HCT116 (cell line): ENCODE measurements at regions not wholly inside any gene's neighbourhood (a gene's known extent, or its start where the extent isn't known, plus 50 kb on each side); places are given as distances from the start of the nearest gene placed in this dataset.

Experiments used
- ATAC-seq: fragments of 200-7000 bp; cut with Tn5 transposase; 2 replicates; pipeline ENCODE4 v1.9.1; 2020; ENCODE audit warnings: mild to moderate bottlenecking, moderate library complexity
- BruUV-seq: library from RNA; stranded (reverse); fragments of 400-500 nt; replicated peaks from 2 replicates; lab custom pipeline; 2021; lab: Mats Ljungman, UMichigan
- CTCF ChIA-PET: fragments of 300-600 bp; sonication (Branson Sonifier 250); formaldehyde crosslinking; loops from one replicate; lab custom pipeline; 2021; ENCODE audit warnings: antibody characterized with exemption; lab: Charles Lee
- POLR2A ChIA-PET: fragments of 300-600, 350-600 bp; sonication (Branson Sonifier 250); formaldehyde crosslinking; loops from one replicate; lab custom pipeline; 2021; ENCODE audit warnings: antibody characterized with exemption; lab: Charles Lee
- RAD21 ChIA-PET, 2 experiments: fragments of 300-600 bp; sonication (Branson Sonifier 250); formaldehyde crosslinking; loops; one replicate each; lab custom pipeline; 2023; ENCODE audit warnings: low total read pairs in 2 of 2; ENCODE audit not compliant: uncharacterized antibody in 2 of 2, unreplicated experiment in 2 of 2, low non-redundant PET in 1 of 2; lab: Charles Lee
- DNase-seq: peaks from one replicate; pipeline ENCODE4 v3.0.0-alpha.2; 2010; ENCODE audit warnings: low read depth, low spot score
- H2AFZ ChIP-seq: fragments of 200-600 bp; shearing (Covaris generic), sonication (generic); 2 replicates; pipeline ENCODE4 v1.6.1; 2017; ENCODE audit warnings: low read depth, mixed run types, mixed read lengths, antibody characterized with exemption, low read length; ENCODE audit not compliant: poor library complexity, severe bottlenecking
- H3K27ac ChIP-seq: 2 replicates; pipeline ENCODE4 v1.5.1; 2012; ENCODE audit warnings: low read depth, low read length
- H3K27me3 ChIP-seq: fragments of 200-600 bp; sonication (generic); 2 replicates; pipeline ENCODE4 v1.6.1; 2016; ENCODE audit warnings: mixed run types, low read length, mixed read lengths; ENCODE audit not compliant: insufficient read depth
- H3K36me3 ChIP-seq, 2 experiments: fragments of 200-500 bp in 1 of 2; fragments of 200-600 bp in 1 of 2; sonication (Bioruptor generic) in 1 of 2; sonication (generic) in 1 of 2; 2 replicates each; pipeline versions ENCODE4 v1.5.1 to v1.6.1; 2014 to 2016; ENCODE audit warnings: low read length in 2 of 2, inconsistent platforms in 1 of 2, mixed read lengths in 1 of 2, mixed run types in 1 of 2; ENCODE audit not compliant: insufficient read depth in 2 of 2, control insufficient read depth in 1 of 2
- H3K4me1 ChIP-seq, 2 experiments: fragments of 200-600 bp in 1 of 2; sonication (generic) in 1 of 2; 2 replicates each; pipeline versions ENCODE4 v1.5.1 to v1.6.1; 2012 to 2017; ENCODE audit warnings: low read length in 2 of 2, inconsistent platforms in 1 of 2, mild to moderate bottlenecking in 1 of 2, mixed read lengths in 1 of 2, mixed run types in 1 of 2, moderate library complexity in 1 of 2; ENCODE audit not compliant: insufficient read depth in 2 of 2, control insufficient read depth in 1 of 2
- H3K4me2 ChIP-seq: fragments of 200-600 bp; sonication (generic); 2 replicates; pipeline ENCODE4 v1.6.1; 2017; ENCODE audit warnings: mixed run types, low read length, mixed read lengths
- H3K4me3 ChIP-seq, 2 experiments: fragments of 200-600 bp in 1 of 2; sonication (generic) in 1 of 2; replicated peaks in 1 of 2; 2 replicates each; pipeline ENCODE4 v1.5.1; 2011 to 2016; ENCODE audit warnings: low read length in 2 of 2, control low read depth in 1 of 2, low read depth in 1 of 2, mild to moderate bottlenecking in 1 of 2, mixed read lengths in 1 of 2, mixed run types in 1 of 2
- H3K79me2 ChIP-seq: fragments of 200-600 bp; sonication (generic); 2 replicates; pipeline ENCODE4 v1.6.1; 2017; ENCODE audit warnings: mild to moderate bottlenecking, mixed run types, low read length, moderate library complexity, mixed read lengths; ENCODE audit not compliant: insufficient read depth
- H3K9ac ChIP-seq: fragments of 200-600 bp; sonication (generic); 2 replicates; pipeline ENCODE4 v1.6.1; 2016; ENCODE audit warnings: low read length, mixed read lengths
- H3K9me2 ChIP-seq: fragments of 200-600 bp; sonication (generic), shearing (Covaris generic); 2 replicates; pipeline ENCODE4 v1.6.1; 2017; ENCODE audit warnings: mixed run types, mild to moderate bottlenecking, moderate library complexity; ENCODE audit not compliant: insufficient read depth
- H3K9me3 ChIP-seq, 2 experiments: fragments of 200-500 bp in 1 of 2; fragments of 200-600 bp in 1 of 2; sonication (Bioruptor generic) in 1 of 2; sonication (generic) in 1 of 2; 2 replicates each; pipeline ENCODE4 v1.6.1; 2014 to 2017; ENCODE audit warnings: low read length in 2 of 2, mixed read lengths in 2 of 2, inconsistent platforms in 1 of 2, low read depth in 1 of 2, mild to moderate bottlenecking in 1 of 2, mixed run types in 1 of 2, moderate library complexity in 1 of 2; ENCODE audit not compliant: control insufficient read depth in 1 of 2, insufficient read depth in 1 of 2
- H4K20me1 ChIP-seq: fragments of 200-600 bp; sonication (generic), shearing (Covaris generic); 2 replicates; pipeline ENCODE4 v1.6.1; 2017; ENCODE audit warnings: mixed run types, mild to moderate bottlenecking, moderate library complexity; ENCODE audit not compliant: insufficient read depth
- ATF3 ChIP-seq: IDR thresholded peaks from 2 replicates; pipeline ENCODE4 v1.6.1; 2012
- CTCF ChIP-seq, 3 experiments: fragments of 200-600 bp in 1 of 3; sonication (generic) in 1 of 3; IDR thresholded peaks in 2 of 3; conservative IDR thresholded peaks in 1 of 3; 2 replicates each; pipeline ENCODE4 v1.5.1; 2012 to 2017; ENCODE audit warnings: low read depth in 2 of 3, low read length in 2 of 3, antibody characterized with exemption in 1 of 3, borderline replicate concordance in 1 of 3, control low read depth in 1 of 3, mild to moderate bottlenecking in 1 of 3, mixed read lengths in 1 of 3, mixed run types in 1 of 3, moderate library complexity in 1 of 3; ENCODE audit not compliant: insufficient read depth in 1 of 3
- EZH2 ChIP-seq: fragments of 200-600 bp; sonication (generic); IDR thresholded peaks from 2 replicates; pipeline ENCODE4 v1.6.1; 2017; ENCODE audit warnings: antibody characterized with exemption, mixed run types
- EZH2phosphoT487 ChIP-seq: fragments of 200-600 bp; IDR thresholded peaks from 2 replicates; pipeline ENCODE4 v1.6.1; 2018; ENCODE audit warnings: antibody characterized with exemption, borderline replicate concordance
- FOSL1 ChIP-seq: IDR thresholded peaks from 2 replicates; pipeline ENCODE4 v1.6.1; 2012; ENCODE audit warnings: low read depth
- JUND ChIP-seq: IDR thresholded peaks from 2 replicates; pipeline ENCODE4 v1.6.1; 2012
- POLR2AphosphoS5 ChIP-seq: IDR thresholded peaks from 2 replicates; pipeline ENCODE4 v1.6.1; 2011; ENCODE audit warnings: mild to moderate bottlenecking, low read depth, low read length, moderate library complexity
- SP1 ChIP-seq: IDR thresholded peaks from 2 replicates; pipeline ENCODE4 v1.6.1; 2012; ENCODE audit warnings: low read depth
- SRF ChIP-seq: IDR thresholded peaks from 2 replicates; pipeline ENCODE4 v1.6.1; 2012; ENCODE audit warnings: low read depth
- intact Hi-C: fragments of 100-400 bp; cut with micrococcal nuclease; formaldehyde crosslinking; loops from 2 replicates; pipeline ENCODE4 v1.10.0; 2022

- Histone ChIP-seq H3K4me2 (no peak overlapping the region), H3K36me3 (no peaks in the 10 kb centered on the region), H3K9me3 (no peaks in the 10 kb centered on the region), H3K4me1 (no peaks in the 10 kb centered on the region), H4K20me1 (no peaks in the 10 kb centered on the region), H3K27me3 (no peaks in the 10 kb centered on the region), H2AFZ (no peak overlapping the region), H3K4me3 (no peak overlapping the region), H3K9ac (no peak overlapping the region), H3K9me2 (no peaks in the 10 kb centered on the region), H3K27ac (no peak overlapping the region), H3K79me2 (no peaks in the 10 kb centered on the region)
- ChIA-PET POLR2A (no interaction called here), CTCF (no interaction called here), RAD21 (no interaction called here)
- TF ChIP-seq FOSL1 (no peak), EZH2 (no peak), JUND (no peak), EZH2phosphoT487 (no peak), CTCF (IDR thresholded peaks at IDR 0.05 in 2 of 3, conservative IDR thresholded peaks at IDR 0.05 in 1 of 3; ENCODE audit: borderline replicate concordance in 1 of 3, insufficient read depth in 1 of 3, low read depth in 2 of 3, low read length in 2 of 3) (no peak), SP1 (no peak), POLR2AphosphoS5 (no peak), ATF3 (no peak), SRF (no peak)
- ATAC-seq: no peak
- no TSS peak for BruUV-seq
- DNase-seq: no peak
- intact Hi-C loops: no loop called here
Observed at GRCh38 chr2:100627330-100628300, 64.8 kb downstream of the PDCL3 start.
